Erythroblast (primary cell): ENCODE measurements at regions not wholly inside any gene's neighbourhood (a gene's known extent, or its start where the extent isn't known, plus 50 kb on each side); places are given as distances from the start of the nearest gene placed in this dataset.

Source experiments
- GATA1 ChIP-seq: IDR thresholded peaks from 2 replicates; pipeline ENCODE4 v1.6.1; 2011; ENCODE audit warnings: low read depth, mild to moderate bottlenecking, control low read depth, low read length, moderate library complexity
- POLR2A ChIP-seq: IDR thresholded peaks from 2 replicates; pipeline ENCODE4 v1.6.1; 2011; ENCODE audit warnings: mild to moderate bottlenecking, low read length

- TF ChIP-seq POLR2A (no peak), GATA1 (no peak)
These were observed 1282.3 kb upstream of the NRXN1 start for GRCh38 chr2:52314231-52314630.
